ENCODE measurements at regions not wholly inside any gene's neighbourhood (a gene's known extent, or its start where the extent isn't known, plus 50 kb on each side); places are given as distances from the start of the nearest gene placed in this dataset.

DNA sequence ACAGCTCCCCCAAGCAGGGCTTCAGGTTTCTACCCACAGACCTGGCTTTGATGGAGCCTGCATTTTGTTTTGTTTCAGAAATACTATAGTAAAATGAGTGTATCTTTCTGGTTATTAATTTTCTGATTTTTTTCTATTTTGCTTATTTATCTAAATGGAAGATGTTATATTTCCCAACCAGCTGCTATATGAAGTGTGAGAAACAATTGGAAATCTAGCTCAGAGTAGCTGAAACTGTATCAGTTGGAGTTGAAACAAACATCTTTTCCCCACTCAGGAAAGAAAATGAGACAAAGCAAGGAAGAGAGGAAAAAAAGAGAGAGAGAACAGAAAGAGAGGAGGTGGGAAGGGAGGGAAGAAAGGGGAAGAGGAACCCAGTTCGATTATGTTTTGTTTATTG, 358.5 kb upstream of the ZNF507 start:
- Histone ChIP-seq H3K36me3 (ENCODE audit: insufficient read depth, low read length) (no peaks in the 10 kb centered on the region), H3K27ac (ENCODE audit: low read depth, low read length) (no peak overlapping the region), H3K4me1 (ENCODE audit: insufficient read depth, low read length) (no peaks in the 10 kb centered on the region), H4K20me1 (ENCODE audit: insufficient read depth, low read length) (no peaks in the 10 kb centered on the region), H3K79me2 (ENCODE audit: insufficient read depth, low read length) (no peaks in the 10 kb centered on the region), H3K9me3 (ENCODE audit: low read depth, low read length) (no peaks in the 10 kb centered on the region), H2AFZ (ENCODE audit: low read length) (no peak overlapping the region), H3K4me2 (ENCODE audit: insufficient read depth, low read length) (no peak overlapping the region), H3K4me3 (ENCODE audit: insufficient read depth, low read length) (no peak overlapping the region), H3K27me3 (ENCODE audit: insufficient read depth, low read length) (no peaks in the 10 kb centered on the region)
- no peak for TF ChIP-seq CTCF (IDR thresholded peaks at IDR 0.05; ENCODE audit: extremely low read depth, low read depth, low read length)
- no peak for DNase-seq (ENCODE audit: insufficient read length, low spot score, missing footprints)

GRCh38 chr19:31988256-31988655, 357.2 kb upstream of the ZNF507 start:
- TF ChIP-seq CTCF (IDR thresholded peaks at IDR 0.05; ENCODE audit: extremely low read depth, low read depth, low read length): no peak
- H3K27ac ChIP-seq (ENCODE audit: low read depth, low read length): no peak overlapping the region
- no peak overlapping the region for H2AFZ ChIP-seq (ENCODE audit: low read length)
- no peak overlapping the region for H3K4me2 ChIP-seq (ENCODE audit: insufficient read depth, low read length)
- H3K36me3 ChIP-seq (ENCODE audit: insufficient read depth, low read length): no peaks in the 10 kb centered on the region
- no peak overlapping the region for H3K4me3 ChIP-seq (ENCODE audit: insufficient read depth, low read length)
- H3K9me3 ChIP-seq (ENCODE audit: low read depth, low read length): no peaks in the 10 kb centered on the region
- no peaks in the 10 kb centered on the region for H3K79me2 ChIP-seq (ENCODE audit: insufficient read depth, low read length)
- H3K4me1 ChIP-seq (ENCODE audit: insufficient read depth, low read length): no peaks in the 10 kb centered on the region
- DNase-seq (ENCODE audit: insufficient read length, low spot score, missing footprints): no peak
- H3K27me3 ChIP-seq (ENCODE audit: insufficient read depth, low read length): no peaks in the 10 kb centered on the region
- no peaks in the 10 kb centered on the region for H4K20me1 ChIP-seq (ENCODE audit: insufficient read depth, low read length)

GRCh38 chr19:31991984-31992655, 353.3 kb upstream of the ZNF507 start:
- Histone ChIP-seq H3K27me3 (ENCODE audit: insufficient read depth, low read length) (no peaks in the 10 kb centered on the region), H4K20me1 (ENCODE audit: insufficient read depth, low read length) (no peaks in the 10 kb centered on the region), H3K4me3 (ENCODE audit: insufficient read depth, low read length) (no peak overlapping the region), H3K36me3 (ENCODE audit: insufficient read depth, low read length) (no peaks in the 10 kb centered on the region), H3K79me2 (ENCODE audit: insufficient read depth, low read length) (no peaks in the 10 kb centered on the region), H3K27ac (ENCODE audit: low read depth, low read length) (no peak overlapping the region), H2AFZ (ENCODE audit: low read length) (no peak overlapping the region), H3K9me3 (ENCODE audit: low read depth, low read length) (peaks cover 2% of the 10 kb centered on the region), H3K4me1 (ENCODE audit: insufficient read depth, low read length) (no peaks in the 10 kb centered on the region), H3K4me2 (ENCODE audit: insufficient read depth, low read length) (no peak overlapping the region)
- DNase-seq (ENCODE audit: insufficient read length, low spot score, missing footprints): no peak
- TF ChIP-seq CTCF (IDR thresholded peaks at IDR 0.05; ENCODE audit: extremely low read depth, low read depth, low read length): no peak

DNA sequence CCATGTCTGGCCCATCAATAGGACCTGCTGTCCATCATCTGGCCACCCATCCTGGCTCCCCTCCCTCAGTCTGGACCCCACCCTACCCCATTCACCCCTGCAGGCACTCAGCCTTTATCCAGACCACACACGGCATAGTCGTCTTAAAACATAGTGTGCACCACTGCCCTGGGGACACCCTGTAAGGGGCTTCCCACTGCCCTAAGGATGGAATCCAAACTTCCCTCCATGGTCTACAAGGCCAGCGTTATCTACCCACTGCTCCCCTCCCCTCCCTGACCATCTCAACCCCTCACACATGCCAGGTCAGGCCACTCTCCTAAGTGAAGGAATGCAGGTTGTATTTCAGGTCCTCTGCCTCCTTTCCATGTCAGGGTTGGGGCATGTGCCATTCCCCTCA, 352.7 kb upstream of the ZNF507 start:
- no peaks in the 10 kb centered on the region for H3K4me1 ChIP-seq (ENCODE audit: insufficient read depth, low read length)
- H3K4me2 ChIP-seq (ENCODE audit: insufficient read depth, low read length): no peak overlapping the region
- TF ChIP-seq CTCF (IDR thresholded peaks at IDR 0.05; ENCODE audit: extremely low read depth, low read depth, low read length): no peak
- H3K36me3 ChIP-seq (ENCODE audit: insufficient read depth, low read length): no peaks in the 10 kb centered on the region
- H3K79me2 ChIP-seq (ENCODE audit: insufficient read depth, low read length): no peaks in the 10 kb centered on the region
- H3K27me3 ChIP-seq (ENCODE audit: insufficient read depth, low read length): no peaks in the 10 kb centered on the region
- H4K20me1 ChIP-seq (ENCODE audit: insufficient read depth, low read length): no peaks in the 10 kb centered on the region
- H3K4me3 ChIP-seq (ENCODE audit: insufficient read depth, low read length): no peak overlapping the region
- H2AFZ ChIP-seq (ENCODE audit: low read length): no peak overlapping the region
- H3K27ac ChIP-seq (ENCODE audit: low read depth, low read length): no peak overlapping the region
- peaks cover 2% of the 10 kb centered on the region for H3K9me3 ChIP-seq (ENCODE audit: low read depth, low read length)
- DNase-seq (ENCODE audit: insufficient read length, low spot score, missing footprints): no peak

All from osteoblast (primary cell).